Endothelial cell of umbilical vein (primary cell): ENCODE measurements at regions not wholly inside any gene's neighbourhood (a gene's known extent, or its start where the extent isn't known, plus 50 kb on each side); places are given as distances from the start of the nearest gene placed in this dataset.

Experiments used
- BruUV-seq: library from RNA; stranded (reverse); fragments of 400-500 nt; replicated peaks from 2 replicates; lab custom pipeline; 2021; lab: Mats Ljungman, UMichigan
- CTCF ChIA-PET: fragments of 300-600, 350-600 bp; sonication (Branson Sonifier 250); formaldehyde crosslinking; loops from one replicate; lab custom pipeline; 2021; ENCODE audit warnings: antibody characterized with exemption, inconsistent platforms; lab: Charles Lee
- POLR2A ChIA-PET: fragments of 300-600, 350-600 bp; sonication (Branson Sonifier 250); formaldehyde crosslinking; loops from one replicate; lab custom pipeline; 2021; ENCODE audit warnings: antibody characterized with exemption, inconsistent platforms; lab: Charles Lee
- DNase-seq: peaks from one replicate; pipeline ENCODE4 v3.0.0-alpha.2; 2011; ENCODE audit warnings: low read depth, low spot score
- FAIRE-seq: peaks from 2 replicates; lab custom pipeline; 2011; peaks lifted over from hg19 to GRCh38; lab: Jason Lieb, UNC
- H2AFZ ChIP-seq: 2 replicates; pipeline ENCODE4 v1.6.0; 2012; ENCODE audit warnings: low read depth, low read length, control low read depth, inconsistent platforms
- H3K27ac ChIP-seq: 2 replicates; pipeline ENCODE4 v1.5.1; 2011; ENCODE audit warnings: low read depth, mild to moderate bottlenecking, control low read depth, low read length, moderate library complexity; ENCODE audit not compliant: insufficient read depth
- H3K27me3 ChIP-seq, 2 experiments: 2 replicates each; pipeline versions ENCODE4 v1.6.0 to v1.6.1; 2011; ENCODE audit warnings: low read length in 2 of 2, mixed read lengths in 1 of 2; ENCODE audit not compliant: control insufficient read depth in 2 of 2, insufficient read depth in 2 of 2
- H3K36me3 ChIP-seq, 2 experiments: 2 replicates in 1 of 2; 3 replicates in 1 of 2; pipeline ENCODE4 v1.5.1; 2011; ENCODE audit warnings: low read length in 2 of 2, mild to moderate bottlenecking in 1 of 2, moderate library complexity in 1 of 2; ENCODE audit not compliant: control insufficient read depth in 2 of 2, insufficient read depth in 2 of 2; ENCODE audit errors: extremely low read depth in 1 of 2
- H3K4me1 ChIP-seq: 3 replicates; pipeline ENCODE4 v1.5.1; 2011; ENCODE audit warnings: mild to moderate bottlenecking, low read length; ENCODE audit not compliant: control insufficient read depth, insufficient read depth; ENCODE audit errors: extremely low read depth
- H3K4me2 ChIP-seq: 2 replicates; pipeline ENCODE4 v1.6.1; 2011; ENCODE audit warnings: low read length, control low read depth, mixed read lengths; ENCODE audit not compliant: insufficient read depth
- H3K4me3 ChIP-seq, 3 experiments: fragments of 200-600 bp in 1 of 3; sonication (generic), shearing (Covaris generic) in 1 of 3; replicated peaks in 1 of 3; 2 replicates each; pipeline ENCODE4 v1.5.1; 2011 to 2016; ENCODE audit warnings: control low read depth in 3 of 3, low read length in 3 of 3, mild to moderate bottlenecking in 2 of 3, inconsistent platforms in 1 of 3, low read depth in 1 of 3, moderate library complexity in 1 of 3; ENCODE audit not compliant: insufficient read depth in 1 of 3
- H3K79me2 ChIP-seq: 2 replicates; pipeline ENCODE4 v1.6.0; 2012; ENCODE audit warnings: low read length, inconsistent platforms; ENCODE audit not compliant: control insufficient read depth, insufficient read depth
- H3K9ac ChIP-seq: replicated peaks from 2 replicates; pipeline ENCODE3; 2011; ENCODE audit warnings: low read length, control low read depth; ENCODE audit not compliant: insufficient read depth; ENCODE audit errors: extremely low read depth
- H3K9me1 ChIP-seq: replicated peaks from 3 replicates; pipeline ENCODE4 v1.6.0; 2011; ENCODE audit warnings: mild to moderate bottlenecking, low read length; ENCODE audit not compliant: control insufficient read depth, insufficient read depth; ENCODE audit errors: extremely low read depth
- H3K9me3 ChIP-seq: replicated peaks from 2 replicates; pipeline ENCODE4 v1.5.1; 2012; ENCODE audit warnings: low read length, inconsistent platforms; ENCODE audit not compliant: control insufficient read depth, insufficient read depth
- H4K20me1 ChIP-seq: replicated peaks from 2 replicates; pipeline ENCODE3; 2011; ENCODE audit warnings: mild to moderate bottlenecking, low read length; ENCODE audit not compliant: control insufficient read depth, insufficient read depth; ENCODE audit errors: extremely low read depth
- CTCF ChIP-seq, 2 donors: IDR thresholded peaks; 1 replicate in 1 of 2; 2 replicates in 1 of 2; pipeline ENCODE4 v1.5.1; 2011; ENCODE audit warnings: low read length in 2 of 2, mild to moderate bottlenecking in 2 of 2, moderate library complexity in 2 of 2, control low read depth in 1 of 2, inconsistent platforms in 1 of 2, low read depth in 1 of 2; ENCODE audit not compliant: insufficient read depth in 1 of 2; ENCODE audit errors: extremely low read depth in 1 of 2
- EZH2 ChIP-seq: IDR thresholded peaks from 2 replicates; pipeline ENCODE4 v1.6.1; 2012; ENCODE audit warnings: borderline replicate concordance, low read depth, mild to moderate bottlenecking, moderate library complexity, low read length, inconsistent platforms; ENCODE audit not compliant: severe bottlenecking
- FOS ChIP-seq: IDR thresholded peaks from 2 replicates; pipeline ENCODE4 v1.6.1; 2011; ENCODE audit warnings: mild to moderate bottlenecking, low read length, moderate library complexity, borderline replicate concordance; ENCODE audit not compliant: insufficient read depth
- GATA2 ChIP-seq: IDR thresholded peaks from 2 replicates; pipeline ENCODE4 v1.7.0; 2011; ENCODE audit warnings: low read depth, mild to moderate bottlenecking, moderate library complexity, mixed read lengths, low read length; ENCODE audit not compliant: insufficient read length, insufficient read depth
- JUN ChIP-seq: IDR thresholded peaks from 2 replicates; pipeline ENCODE4 v1.6.1; 2011; ENCODE audit warnings: borderline replicate concordance, low read depth; ENCODE audit not compliant: insufficient read length, insufficient read depth
- MAX ChIP-seq: IDR thresholded peaks from 2 replicates; pipeline ENCODE4 v1.6.1; 2011; ENCODE audit not compliant: insufficient read depth, insufficient read length
- MYC ChIP-seq: IDR thresholded peaks from one replicate; pipeline ENCODE4 v1.6.1; 2011; ENCODE audit warnings: mild to moderate bottlenecking, low read depth, low read length
- POLR2A ChIP-seq: IDR thresholded peaks from 2 replicates; pipeline ENCODE4 v1.6.1; 2012; ENCODE audit warnings: low read depth, mild to moderate bottlenecking, control low read depth, low read length
- POLR2AphosphoS5 ChIP-seq: IDR thresholded peaks from 2 replicates; pipeline ENCODE4 v1.6.1; 2012; ENCODE audit warnings: low read depth, mild to moderate bottlenecking, control low read depth, low read length, moderate library complexity; ENCODE audit not compliant: insufficient read depth
- dilution Hi-C: fragments of 300-500 bp; cut with MboI; formaldehyde crosslinking; loops from one replicate; pipeline ENCODE4 v1.15.0; 2019; ENCODE audit warnings: low sequenced_read_pairs; ENCODE audit not compliant: extremely low pct_ligation_motif_present
- intact Hi-C: fragments of 100-400 bp; cut with micrococcal nuclease; formaldehyde crosslinking; loops from one replicate; pipeline ENCODE4 v1.10.0; 2022

GRCh38 chr15:70164156-70164900 lies 66.6 kb upstream of the TLE3 start:
- no peak overlapping the region for H3K9ac ChIP-seq
- TF ChIP-seq MAX = no peak
- no peak for TF ChIP-seq FOS
- H3K4me2 ChIP-seq = no peak overlapping the region
- H3K9me1 ChIP-seq = no peaks in the 10 kb centered on the region
- no peaks in the 10 kb centered on the region for H3K9me3 ChIP-seq
- intact Hi-C loops = no loop called here
- dilution Hi-C loops = no loop called here
- BruUV-seq = no TSS peak
- H3K79me2 ChIP-seq = no peaks in the 10 kb centered on the region
- FAIRE-seq = no peak
- CTCF ChIA-PET = interaction anchor here (1.2 to 2.1 kb wide), 2 partner anchors 8 to 24 kb away, joined by 3 to 4 read pairs; no protein-coding TSS in a partner anchor
- no peak for DNase-seq
- H3K27me3 ChIP-seq = peaks cover 0 to 3% of the 10 kb centered on the region in 2 experiments
- no peaks in the 10 kb centered on the region for H3K4me1 ChIP-seq
- no peak overlapping the region for H3K4me3 ChIP-seq
- no peak overlapping the region for H2AFZ ChIP-seq
- POLR2A ChIA-PET = no interaction called here
- no peaks in the 10 kb centered on the region for H3K36me3 ChIP-seq
- H3K27ac ChIP-seq = no peak overlapping the region
- H4K20me1 ChIP-seq = no peaks in the 10 kb centered on the region

DNA sequence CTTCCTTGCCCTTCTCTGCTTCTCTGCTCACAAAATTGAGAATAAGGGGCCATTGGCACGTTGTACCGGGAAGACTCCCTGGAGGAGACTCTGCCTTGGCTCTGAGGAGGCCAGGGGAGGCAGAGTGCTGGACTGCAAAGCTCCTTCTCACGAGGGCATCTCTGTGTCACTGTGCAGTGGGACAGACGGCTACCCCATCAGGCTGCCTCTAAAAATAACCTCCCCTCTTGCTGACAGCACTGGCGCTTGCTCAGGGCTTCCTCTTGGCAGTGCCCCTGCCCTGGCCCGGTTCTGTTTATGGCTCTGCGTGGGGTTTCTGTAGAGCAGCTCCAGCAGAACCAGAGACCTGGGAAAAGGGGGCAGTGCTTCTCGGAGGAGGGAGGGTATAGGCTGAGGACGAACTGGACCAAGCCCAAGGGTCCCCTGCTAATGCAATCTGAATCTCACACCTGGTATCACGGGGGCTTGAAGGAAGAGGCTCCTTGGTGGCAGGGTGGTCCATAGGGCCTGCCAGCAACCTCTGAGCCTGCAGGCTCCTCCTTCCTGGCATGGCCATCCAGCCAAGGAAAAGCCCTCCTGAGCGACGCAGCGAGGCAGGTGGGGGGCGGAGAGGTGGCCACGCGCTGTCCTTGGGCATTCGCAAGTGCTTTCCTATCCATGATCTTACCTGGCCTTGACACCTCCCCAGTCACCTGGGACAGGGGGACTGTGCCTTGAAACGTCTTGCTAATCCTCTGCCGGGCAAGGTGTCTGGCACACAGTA lies 63.3 kb upstream of the TLE3 start:
- ChIA-PET CTCF (interaction anchor here (0.9 to 1.4 kb wide), 2 partner anchors 10 to 12 kb away, joined by 3 to 5 read pairs; no protein-coding TSS in a partner anchor), POLR2A (no interaction called here)
- H3K4me1 ChIP-seq = no peaks in the 10 kb centered on the region
- H3K9ac ChIP-seq = no peak overlapping the region
- TF ChIP-seq MYC (no peak), MAX (no peak), FOS (no peak), CTCF (IDR thresholded peaks at IDR 0.05; ENCODE audit: extremely low read depth in 1 of 2, insufficient read depth in 1 of 2, low read depth in 1 of 2, low read length in 2 of 2) (no peak), POLR2A (no peak), JUN (no peak), GATA2 (no peak), POLR2AphosphoS5 (no peak), EZH2 (no peak)
- H3K9me3 ChIP-seq = no peaks in the 10 kb centered on the region
- H3K4me2 ChIP-seq = no peak overlapping the region
- BruUV-seq = no TSS peak
- no peaks in the 10 kb centered on the region for H3K36me3 ChIP-seq
- DNase-seq (no peak), FAIRE-seq (no peak)
- H2AFZ ChIP-seq = no peak overlapping the region
- intact Hi-C loops (no loop called here), dilution Hi-C loops (no loop called here)
- no peaks in the 10 kb centered on the region for H3K9me1 ChIP-seq
- no peaks in the 10 kb centered on the region for H3K79me2 ChIP-seq
- H3K27me3 ChIP-seq = peaks cover 0 to under 1% of the 10 kb centered on the region in 2 experiments
- no peak overlapping the region for H3K27ac ChIP-seq
- H4K20me1 ChIP-seq = no peaks in the 10 kb centered on the region
- H3K4me3 ChIP-seq = no peak overlapping the region
